GM23338 (cell line): ENCODE measurements at regions not wholly inside any gene's neighbourhood (a gene's known extent, or its start where the extent isn't known, plus 50 kb on each side); places are given as distances from the start of the nearest gene placed in this dataset.

ENCODE experiments used
- ATAC-seq: fragments of 200-7000 bp; cut with Tn5 transposase; 3 replicates; pipeline ENCODE4 v1.9.1; 2020
- DNase-seq: peaks from one replicate; pipeline ENCODE4 v3.0.0-alpha.2; 2015; ENCODE audit warnings: low spot score
- H2AFZ ChIP-seq: fragments of 200-600 bp; sonication (generic); 2 replicates; pipeline ENCODE4 v1.8.0; 2016; ENCODE audit warnings: antibody characterized with exemption, mild to moderate bottlenecking, moderate library complexity
- H3F3A ChIP-seq: fragments of 200-600 bp; sonication (generic); replicated peaks from 2 replicates; pipeline ENCODE4 v1.8.0; 2017; ENCODE audit warnings: antibody characterized with exemption, mixed run types, low read depth
- H3K27ac ChIP-seq: fragments of 200-600 bp; sonication (generic); 2 replicates; pipeline ENCODE4 v1.6.1; 2016; ENCODE audit warnings: low read depth
- H3K27me3 ChIP-seq: fragments of 200-600 bp; sonication (generic); 2 replicates; pipeline ENCODE4 v1.8.0; 2016; ENCODE audit warnings: mild to moderate bottlenecking, mixed run types, moderate library complexity; ENCODE audit not compliant: insufficient read depth
- H3K36me3 ChIP-seq: fragments of 200-600 bp; sonication (generic); 2 replicates; pipeline ENCODE4 v1.8.0; 2016; ENCODE audit warnings: mild to moderate bottlenecking; ENCODE audit not compliant: insufficient read depth
- H3K4me1 ChIP-seq: fragments of 200-600 bp; sonication (generic); 2 replicates; pipeline ENCODE4 v1.8.0; 2016; ENCODE audit warnings: mild to moderate bottlenecking, moderate library complexity; ENCODE audit not compliant: insufficient read depth
- H3K4me2 ChIP-seq: fragments of 200-600 bp; sonication (generic); 2 replicates; pipeline ENCODE4 v1.7.1; 2017; ENCODE audit warnings: mixed run types
- H3K4me3 ChIP-seq: fragments of 200-600 bp; sonication (generic); 2 replicates; pipeline ENCODE4 v1.6.1; 2016; ENCODE audit warnings: mixed run types
- H3K79me2 ChIP-seq: fragments of 200-600 bp; sonication (generic); replicated peaks from 2 replicates; pipeline ENCODE4 v1.8.0; 2017; ENCODE audit warnings: mild to moderate bottlenecking; ENCODE audit not compliant: insufficient read depth
- H3K9me2 ChIP-seq: fragments of 200-600 bp; sonication (generic); 2 replicates; pipeline ENCODE4 v1.8.0; 2017; ENCODE audit not compliant: insufficient read depth
- H4K20me1 ChIP-seq: fragments of 200-600 bp; sonication (generic); replicated peaks from 2 replicates; pipeline ENCODE4 v1.8.0; 2017; ENCODE audit warnings: mild to moderate bottlenecking; ENCODE audit not compliant: insufficient read depth
- H3K27ac Mint-ChIP-seq: 2 replicates; pipeline ENCODE4 v1.8.0; 2020; ENCODE audit warnings: inconsistent platforms, mild to moderate bottlenecking, moderate library complexity, mixed read lengths
- H3K27me3 Mint-ChIP-seq: 3 replicates; pipeline ENCODE4 v1.8.0; 2022; ENCODE audit warnings: low read depth, mild to moderate bottlenecking, moderate library complexity, mixed read lengths, inconsistent platforms; ENCODE audit not compliant: insufficient read depth, poor library complexity
- H3K36me3 Mint-ChIP-seq: 3 replicates; pipeline ENCODE4 v1.8.0; 2021; ENCODE audit warnings: low read depth, mild to moderate bottlenecking, inconsistent platforms, moderate library complexity, mixed read lengths
- H3K4me1 Mint-ChIP-seq: 3 replicates; pipeline ENCODE4 v1.8.0; 2020; ENCODE audit warnings: mild to moderate bottlenecking, inconsistent platforms, mixed read lengths
- H3K4me3 Mint-ChIP-seq: 3 replicates; pipeline ENCODE4 v1.8.0; 2021; ENCODE audit warnings: moderate library complexity, mild to moderate bottlenecking, inconsistent platforms, mixed read lengths
- H3K9me3 Mint-ChIP-seq: 3 replicates; pipeline ENCODE4 v1.8.0; 2020; ENCODE audit warnings: moderate library complexity, mild to moderate bottlenecking, inconsistent platforms, mixed read lengths
- CREB1 ChIP-seq: fragments of 250-450 bp; sonication (Bioruptor Pico); IDR thresholded peaks from 2 replicates; pipeline ENCODE4 v1.5.0; 2020; ENCODE audit warnings: low read depth, mild to moderate bottlenecking, moderate library complexity
- EZH2 ChIP-seq: fragments of 200-600 bp; sonication (generic); IDR thresholded peaks from one replicate; pipeline ENCODE4 v1.8.0; 2017; ENCODE audit warnings: antibody characterized with exemption, mild to moderate bottlenecking, low read depth; ENCODE audit not compliant: unreplicated experiment
- EZH2phosphoT487 ChIP-seq: fragments of 200-600 bp; sonication (generic); IDR thresholded peaks from one replicate; pipeline ENCODE4 v1.8.1; 2018; ENCODE audit warnings: antibody characterized with exemption; ENCODE audit not compliant: unreplicated experiment
- JUNB ChIP-seq: IDR thresholded peaks from one replicate; pipeline ENCODE4 v1.6.1; 2016; ENCODE audit warnings: antibody characterized with exemption; ENCODE audit not compliant: unreplicated experiment
- NANOG ChIP-seq: IDR thresholded peaks from 2 replicates; pipeline ENCODE4 v1.6.1; 2016; ENCODE audit warnings: antibody characterized with exemption, borderline replicate concordance
- POLR2AphosphoS5 ChIP-seq: IDR thresholded peaks from 2 replicates; pipeline ENCODE4 v1.6.1; 2016; ENCODE audit warnings: antibody characterized with exemption, low read depth
- STAT1 ChIP-seq: IDR thresholded peaks from one replicate; pipeline ENCODE4 v1.6.1; 2016; ENCODE audit warnings: antibody characterized with exemption; ENCODE audit not compliant: unreplicated experiment
- ZNF114 ChIP-seq: fragments of 250-450 bp; sonication (Bioruptor Pico); IDR thresholded peaks from 2 replicates; pipeline ENCODE4 v1.5.0; 2020; ENCODE audit warnings: mild to moderate bottlenecking, moderate library complexity
- ZNF331 ChIP-seq: fragments of 250-450 bp; sonication (Bioruptor Pico); IDR thresholded peaks from 2 replicates; pipeline ENCODE4 v1.5.0; 2020; ENCODE audit warnings: low read depth, mild to moderate bottlenecking, moderate library complexity
- TF ChIP-seq, protein P1 (sequence below): IDR thresholded peaks from one replicate; pipeline ENCODE4 v1.6.1; 2018; ENCODE audit warnings: antibody characterized with exemption; ENCODE audit not compliant: unreplicated experiment
- TF ChIP-seq, protein P2 (sequence below): fragments of 250-450 bp; sonication (Bioruptor Pico); IDR thresholded peaks from 2 replicates; pipeline ENCODE4 v1.5.0; 2020; ENCODE audit warnings: mild to moderate bottlenecking, moderate library complexity
- TF ChIP-seq, protein P3 (sequence below), 2 experiments: fragments of 200-600 bp in 1 of 2; sonication (generic) in 1 of 2; conservative IDR thresholded peaks; 2 replicates each; pipeline versions ENCODE4 v1.5.1 to v1.6.1; 2016 to 2017; ENCODE audit warnings: antibody characterized with exemption in 2 of 2, low read depth in 2 of 2, mild to moderate bottlenecking in 2 of 2, moderate library complexity in 1 of 2
- TF ChIP-seq, protein P4 (sequence below): IDR thresholded peaks from 2 replicates; pipeline ENCODE4 v1.6.1; 2016; ENCODE audit warnings: antibody characterized with exemption

DNA sequence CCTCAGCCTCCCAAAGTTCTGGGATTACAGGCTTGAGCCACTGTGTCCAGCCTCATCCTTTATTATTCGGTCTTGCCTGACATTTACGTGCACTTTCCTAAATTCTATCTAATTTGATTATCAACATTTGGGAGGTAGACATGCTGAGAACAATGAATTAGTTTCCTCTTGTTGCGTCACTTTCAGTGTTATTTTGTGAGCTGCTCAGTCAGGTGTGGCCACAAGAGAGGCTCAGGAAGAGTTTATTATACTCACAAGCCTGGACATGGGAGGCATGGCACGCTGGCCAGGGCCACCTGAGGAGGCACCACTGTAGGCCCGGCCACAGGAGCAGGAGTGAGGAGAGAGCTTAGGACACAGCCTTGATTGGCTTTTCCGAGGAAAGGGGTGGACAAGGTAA, 59.7 kb upstream of the RBFOX2 start:
- 0 out of 2 replicates have a peak overlapping the region, but pooled peaks have one; percentile 29 for H2AFZ ChIP-seq
- TF ChIP-seq, protein P1, sequence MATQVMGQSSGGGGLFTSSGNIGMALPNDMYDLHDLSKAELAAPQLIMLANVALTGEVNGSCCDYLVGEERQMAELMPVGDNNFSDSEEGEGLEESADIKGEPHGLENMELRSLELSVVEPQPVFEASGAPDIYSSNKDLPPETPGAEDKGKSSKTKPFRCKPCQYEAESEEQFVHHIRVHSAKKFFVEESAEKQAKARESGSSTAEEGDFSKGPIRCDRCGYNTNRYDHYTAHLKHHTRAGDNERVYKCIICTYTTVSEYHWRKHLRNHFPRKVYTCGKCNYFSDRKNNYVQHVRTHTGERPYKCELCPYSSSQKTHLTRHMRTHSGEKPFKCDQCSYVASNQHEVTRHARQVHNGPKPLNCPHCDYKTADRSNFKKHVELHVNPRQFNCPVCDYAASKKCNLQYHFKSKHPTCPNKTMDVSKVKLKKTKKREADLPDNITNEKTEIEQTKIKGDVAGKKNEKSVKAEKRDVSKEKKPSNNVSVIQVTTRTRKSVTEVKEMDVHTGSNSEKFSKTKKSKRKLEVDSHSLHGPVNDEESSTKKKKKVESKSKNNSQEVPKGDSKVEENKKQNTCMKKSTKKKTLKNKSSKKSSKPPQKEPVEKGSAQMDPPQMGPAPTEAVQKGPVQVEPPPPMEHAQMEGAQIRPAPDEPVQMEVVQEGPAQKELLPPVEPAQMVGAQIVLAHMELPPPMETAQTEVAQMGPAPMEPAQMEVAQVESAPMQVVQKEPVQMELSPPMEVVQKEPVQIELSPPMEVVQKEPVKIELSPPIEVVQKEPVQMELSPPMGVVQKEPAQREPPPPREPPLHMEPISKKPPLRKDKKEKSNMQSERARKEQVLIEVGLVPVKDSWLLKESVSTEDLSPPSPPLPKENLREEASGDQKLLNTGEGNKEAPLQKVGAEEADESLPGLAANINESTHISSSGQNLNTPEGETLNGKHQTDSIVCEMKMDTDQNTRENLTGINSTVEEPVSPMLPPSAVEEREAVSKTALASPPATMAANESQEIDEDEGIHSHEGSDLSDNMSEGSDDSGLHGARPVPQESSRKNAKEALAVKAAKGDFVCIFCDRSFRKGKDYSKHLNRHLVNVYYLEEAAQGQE = no peak
- TF ChIP-seq, protein P2, sequence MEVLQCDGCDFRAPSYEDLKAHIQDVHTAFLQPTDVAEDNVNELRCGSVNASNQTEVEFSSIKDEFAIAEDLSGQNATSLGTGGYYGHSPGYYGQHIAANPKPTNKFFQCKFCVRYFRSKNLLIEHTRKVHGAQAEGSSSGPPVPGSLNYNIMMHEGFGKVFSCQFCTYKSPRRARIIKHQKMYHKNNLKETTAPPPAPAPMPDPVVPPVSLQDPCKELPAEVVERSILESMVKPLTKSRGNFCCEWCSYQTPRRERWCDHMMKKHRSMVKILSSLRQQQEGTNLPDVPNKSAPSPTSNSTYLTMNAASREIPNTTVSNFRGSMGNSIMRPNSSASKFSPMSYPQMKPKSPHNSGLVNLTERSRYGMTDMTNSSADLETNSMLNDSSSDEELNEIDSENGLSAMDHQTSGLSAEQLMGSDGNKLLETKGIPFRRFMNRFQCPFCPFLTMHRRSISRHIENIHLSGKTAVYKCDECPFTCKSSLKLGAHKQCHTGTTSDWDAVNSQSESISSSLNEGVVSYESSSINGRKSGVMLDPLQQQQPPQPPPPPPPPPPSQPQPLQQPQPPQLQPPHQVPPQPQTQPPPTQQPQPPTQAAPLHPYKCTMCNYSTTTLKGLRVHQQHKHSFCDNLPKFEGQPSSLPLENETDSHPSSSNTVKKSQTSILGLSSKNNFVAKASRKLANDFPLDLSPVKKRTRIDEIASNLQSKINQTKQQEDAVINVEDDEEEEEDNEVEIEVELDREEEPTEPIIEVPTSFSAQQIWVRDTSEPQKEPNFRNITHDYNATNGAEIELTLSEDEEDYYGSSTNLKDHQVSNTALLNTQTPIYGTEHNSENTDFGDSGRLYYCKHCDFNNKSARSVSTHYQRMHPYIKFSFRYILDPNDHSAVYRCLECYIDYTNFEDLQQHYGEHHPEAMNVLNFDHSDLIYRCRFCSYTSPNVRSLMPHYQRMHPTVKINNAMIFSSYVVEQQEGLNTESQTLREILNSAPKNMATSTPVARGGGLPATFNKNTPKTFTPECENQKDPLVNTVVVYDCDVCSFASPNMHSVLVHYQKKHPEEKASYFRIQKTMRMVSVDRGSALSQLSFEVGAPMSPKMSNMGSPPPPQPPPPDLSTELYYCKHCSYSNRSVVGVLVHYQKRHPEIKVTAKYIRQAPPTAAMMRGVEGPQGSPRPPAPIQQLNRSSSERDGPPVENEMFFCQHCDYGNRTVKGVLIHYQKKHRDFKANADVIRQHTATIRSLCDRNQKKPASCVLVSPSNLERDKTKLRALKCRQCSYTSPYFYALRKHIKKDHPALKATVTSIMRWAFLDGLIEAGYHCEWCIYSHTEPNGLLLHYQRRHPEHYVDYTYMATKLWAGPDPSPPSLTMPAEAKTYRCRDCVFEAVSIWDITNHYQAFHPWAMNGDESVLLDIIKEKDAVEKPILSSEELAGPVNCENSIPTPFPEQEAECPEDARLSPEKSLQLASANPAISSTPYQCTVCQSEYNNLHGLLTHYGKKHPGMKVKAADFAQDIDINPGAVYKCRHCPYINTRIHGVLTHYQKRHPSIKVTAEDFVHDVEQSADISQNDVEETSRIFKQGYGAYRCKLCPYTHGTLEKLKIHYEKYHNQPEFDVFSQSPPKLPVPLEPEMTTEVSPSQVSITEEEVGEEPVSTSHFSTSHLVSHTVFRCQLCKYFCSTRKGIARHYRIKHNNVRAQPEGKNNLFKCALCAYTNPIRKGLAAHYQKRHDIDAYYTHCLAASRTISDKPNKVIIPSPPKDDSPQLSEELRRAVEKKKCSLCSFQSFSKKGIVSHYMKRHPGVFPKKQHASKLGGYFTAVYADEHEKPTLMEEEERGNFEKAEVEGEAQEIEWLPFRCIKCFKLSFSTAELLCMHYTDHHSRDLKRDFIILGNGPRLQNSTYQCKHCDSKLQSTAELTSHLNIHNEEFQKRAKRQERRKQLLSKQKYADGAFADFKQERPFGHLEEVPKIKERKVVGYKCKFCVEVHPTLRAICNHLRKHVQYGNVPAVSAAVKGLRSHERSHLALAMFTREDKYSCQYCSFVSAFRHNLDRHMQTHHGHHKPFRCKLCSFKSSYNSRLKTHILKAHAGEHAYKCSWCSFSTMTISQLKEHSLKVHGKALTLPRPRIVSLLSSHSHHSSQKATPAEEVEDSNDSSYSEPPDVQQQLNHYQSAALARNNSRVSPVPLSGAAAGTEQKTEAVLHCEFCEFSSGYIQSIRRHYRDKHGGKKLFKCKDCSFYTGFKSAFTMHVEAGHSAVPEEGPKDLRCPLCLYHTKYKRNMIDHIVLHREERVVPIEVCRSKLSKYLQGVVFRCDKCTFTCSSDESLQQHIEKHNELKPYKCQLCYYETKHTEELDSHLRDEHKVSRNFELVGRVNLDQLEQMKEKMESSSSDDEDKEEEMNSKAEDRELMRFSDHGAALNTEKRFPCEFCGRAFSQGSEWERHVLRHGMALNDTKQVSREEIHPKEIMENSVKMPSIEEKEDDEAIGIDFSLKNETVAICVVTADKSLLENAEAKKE = no peak
- TF ChIP-seq ZNF331 (CRISPR knock-in tag) = no peak
- TF ChIP-seq, protein P3, sequence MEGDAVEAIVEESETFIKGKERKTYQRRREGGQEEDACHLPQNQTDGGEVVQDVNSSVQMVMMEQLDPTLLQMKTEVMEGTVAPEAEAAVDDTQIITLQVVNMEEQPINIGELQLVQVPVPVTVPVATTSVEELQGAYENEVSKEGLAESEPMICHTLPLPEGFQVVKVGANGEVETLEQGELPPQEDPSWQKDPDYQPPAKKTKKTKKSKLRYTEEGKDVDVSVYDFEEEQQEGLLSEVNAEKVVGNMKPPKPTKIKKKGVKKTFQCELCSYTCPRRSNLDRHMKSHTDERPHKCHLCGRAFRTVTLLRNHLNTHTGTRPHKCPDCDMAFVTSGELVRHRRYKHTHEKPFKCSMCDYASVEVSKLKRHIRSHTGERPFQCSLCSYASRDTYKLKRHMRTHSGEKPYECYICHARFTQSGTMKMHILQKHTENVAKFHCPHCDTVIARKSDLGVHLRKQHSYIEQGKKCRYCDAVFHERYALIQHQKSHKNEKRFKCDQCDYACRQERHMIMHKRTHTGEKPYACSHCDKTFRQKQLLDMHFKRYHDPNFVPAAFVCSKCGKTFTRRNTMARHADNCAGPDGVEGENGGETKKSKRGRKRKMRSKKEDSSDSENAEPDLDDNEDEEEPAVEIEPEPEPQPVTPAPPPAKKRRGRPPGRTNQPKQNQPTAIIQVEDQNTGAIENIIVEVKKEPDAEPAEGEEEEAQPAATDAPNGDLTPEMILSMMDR (conservative IDR thresholded peaks at IDR 0.05; ENCODE audit: low read depth in 2 of 2) = no peak
- TF ChIP-seq NANOG = no peak
- TF ChIP-seq JUNB = no peak
- TF ChIP-seq, protein P4, sequence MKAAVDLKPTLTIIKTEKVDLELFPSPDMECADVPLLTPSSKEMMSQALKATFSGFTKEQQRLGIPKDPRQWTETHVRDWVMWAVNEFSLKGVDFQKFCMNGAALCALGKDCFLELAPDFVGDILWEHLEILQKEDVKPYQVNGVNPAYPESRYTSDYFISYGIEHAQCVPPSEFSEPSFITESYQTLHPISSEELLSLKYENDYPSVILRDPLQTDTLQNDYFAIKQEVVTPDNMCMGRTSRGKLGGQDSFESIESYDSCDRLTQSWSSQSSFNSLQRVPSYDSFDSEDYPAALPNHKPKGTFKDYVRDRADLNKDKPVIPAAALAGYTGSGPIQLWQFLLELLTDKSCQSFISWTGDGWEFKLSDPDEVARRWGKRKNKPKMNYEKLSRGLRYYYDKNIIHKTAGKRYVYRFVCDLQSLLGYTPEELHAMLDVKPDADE = no peak
- no peak for TF ChIP-seq POLR2AphosphoS5
- no peak for TF ChIP-seq EZH2phosphoT487
- no peak for TF ChIP-seq STAT1
- TF ChIP-seq CREB1 (CRISPR knock-in tag) = no peak
- TF ChIP-seq EZH2 = no peak
- no peak for TF ChIP-seq ZNF114 (CRISPR knock-in tag)
- H3K4me3 Mint-ChIP-seq = no peak overlapping the region
- DNase-seq (no peak), ATAC-seq (no peak)
- no peak overlapping the region for H3K27ac ChIP-seq
- no peaks in the 10 kb centered on the region for H3K9me3 Mint-ChIP-seq
- H3K4me1 Mint-ChIP-seq = peaks cover 3% of the 10 kb centered on the region; the same call in 2 of the 3 replicates
- no peaks in the 10 kb centered on the region for H3K9me2 ChIP-seq
- no peak overlapping the region for H3K4me2 ChIP-seq
- H4K20me1 ChIP-seq = no peaks in the 10 kb centered on the region
- no peaks in the 10 kb centered on the region for H3K79me2 ChIP-seq
- H3K4me3 ChIP-seq = no peak overlapping the region
- no peaks in the 10 kb centered on the region for H3K27me3 ChIP-seq
- H3K36me3 Mint-ChIP-seq = no peaks in the 10 kb centered on the region
- H3K4me1 ChIP-seq = no peaks in the 10 kb centered on the region; the same call in 1 of the 2 replicates
- H3K27ac Mint-ChIP-seq = no peak overlapping the region
- no peaks in the 10 kb centered on the region for H3F3A ChIP-seq
- no peaks in the 10 kb centered on the region for H3K36me3 ChIP-seq
- peaks cover 6% of the 10 kb centered on the region for H3K27me3 Mint-ChIP-seq
